ENCODE measurements at regions not wholly inside any gene's neighbourhood (a gene's known extent, or its start where the extent isn't known, plus 50 kb on each side); places are given as distances from the start of the nearest gene placed in this dataset.

DNA sequence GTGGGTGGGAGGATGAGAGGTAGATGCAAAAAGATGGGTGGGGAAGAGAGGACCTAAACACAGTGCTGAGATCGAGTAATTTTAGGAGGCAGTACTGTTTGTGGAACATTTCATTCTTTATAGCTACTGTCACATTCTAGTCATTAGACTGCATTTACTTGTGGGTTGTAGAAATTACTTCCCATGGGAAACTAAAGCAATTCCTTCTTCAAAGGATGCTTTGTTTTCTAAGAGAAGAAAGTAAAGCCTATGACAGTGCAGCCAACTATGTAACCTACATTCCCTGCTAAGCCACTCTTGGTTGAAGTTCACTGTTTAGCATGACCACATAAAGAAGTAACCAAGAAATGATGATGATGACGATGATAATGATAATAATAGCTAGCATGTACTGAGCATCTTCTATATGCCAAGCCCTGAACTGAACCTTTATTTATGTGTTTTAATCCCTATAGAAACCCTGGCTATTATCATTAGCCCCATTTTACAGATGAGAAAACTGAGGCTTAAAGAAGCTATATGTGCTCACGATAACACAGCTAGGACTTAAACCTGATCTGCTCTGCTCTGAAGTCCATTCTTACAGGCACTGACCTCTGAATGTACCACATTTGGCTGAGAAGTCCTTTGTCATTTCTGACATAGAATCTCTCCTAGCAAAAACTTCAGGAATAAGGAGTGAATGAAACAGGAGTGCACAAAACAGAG is 114.5 kb upstream of the KIT start:
- TF ChIP-seq, protein P1, sequence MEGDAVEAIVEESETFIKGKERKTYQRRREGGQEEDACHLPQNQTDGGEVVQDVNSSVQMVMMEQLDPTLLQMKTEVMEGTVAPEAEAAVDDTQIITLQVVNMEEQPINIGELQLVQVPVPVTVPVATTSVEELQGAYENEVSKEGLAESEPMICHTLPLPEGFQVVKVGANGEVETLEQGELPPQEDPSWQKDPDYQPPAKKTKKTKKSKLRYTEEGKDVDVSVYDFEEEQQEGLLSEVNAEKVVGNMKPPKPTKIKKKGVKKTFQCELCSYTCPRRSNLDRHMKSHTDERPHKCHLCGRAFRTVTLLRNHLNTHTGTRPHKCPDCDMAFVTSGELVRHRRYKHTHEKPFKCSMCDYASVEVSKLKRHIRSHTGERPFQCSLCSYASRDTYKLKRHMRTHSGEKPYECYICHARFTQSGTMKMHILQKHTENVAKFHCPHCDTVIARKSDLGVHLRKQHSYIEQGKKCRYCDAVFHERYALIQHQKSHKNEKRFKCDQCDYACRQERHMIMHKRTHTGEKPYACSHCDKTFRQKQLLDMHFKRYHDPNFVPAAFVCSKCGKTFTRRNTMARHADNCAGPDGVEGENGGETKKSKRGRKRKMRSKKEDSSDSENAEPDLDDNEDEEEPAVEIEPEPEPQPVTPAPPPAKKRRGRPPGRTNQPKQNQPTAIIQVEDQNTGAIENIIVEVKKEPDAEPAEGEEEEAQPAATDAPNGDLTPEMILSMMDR (IDR thresholded peaks at IDR 0.05) = no peak
- TF ChIP-seq POLR2A (IDR thresholded peaks at IDR 0.05) = no peak
